Thyroid gland (tissue), 4 donors: ENCODE measurements at regions not wholly inside any gene's neighbourhood (a gene's known extent, or its start where the extent isn't known, plus 50 kb on each side); places are given as distances from the start of the nearest gene placed in this dataset.

Source experiments
- POLR2A ChIP-seq, 2 donors: fragments of 450-650 bp; IDR thresholded peaks; one replicate each; pipeline ENCODE4 v1.6.1; 2017; ENCODE audit warnings: antibody characterized with exemption in 2 of 2, mild to moderate bottlenecking in 2 of 2, moderate library complexity in 1 of 2
- TF ChIP-seq, protein P1 (sequence below), 6 experiments: fragments of 200-600 bp in 3 of 6; fragments of 450-650 bp in 3 of 6; sonication (generic) in 3 of 6; IDR thresholded peaks; one replicate each; pipeline ENCODE4 v1.5.1; 2016 to 2019; ENCODE audit warnings: antibody characterized with exemption in 6 of 6, mild to moderate bottlenecking in 2 of 6, inconsistent platforms in 1 of 6, moderate library complexity in 1 of 6

DNA sequence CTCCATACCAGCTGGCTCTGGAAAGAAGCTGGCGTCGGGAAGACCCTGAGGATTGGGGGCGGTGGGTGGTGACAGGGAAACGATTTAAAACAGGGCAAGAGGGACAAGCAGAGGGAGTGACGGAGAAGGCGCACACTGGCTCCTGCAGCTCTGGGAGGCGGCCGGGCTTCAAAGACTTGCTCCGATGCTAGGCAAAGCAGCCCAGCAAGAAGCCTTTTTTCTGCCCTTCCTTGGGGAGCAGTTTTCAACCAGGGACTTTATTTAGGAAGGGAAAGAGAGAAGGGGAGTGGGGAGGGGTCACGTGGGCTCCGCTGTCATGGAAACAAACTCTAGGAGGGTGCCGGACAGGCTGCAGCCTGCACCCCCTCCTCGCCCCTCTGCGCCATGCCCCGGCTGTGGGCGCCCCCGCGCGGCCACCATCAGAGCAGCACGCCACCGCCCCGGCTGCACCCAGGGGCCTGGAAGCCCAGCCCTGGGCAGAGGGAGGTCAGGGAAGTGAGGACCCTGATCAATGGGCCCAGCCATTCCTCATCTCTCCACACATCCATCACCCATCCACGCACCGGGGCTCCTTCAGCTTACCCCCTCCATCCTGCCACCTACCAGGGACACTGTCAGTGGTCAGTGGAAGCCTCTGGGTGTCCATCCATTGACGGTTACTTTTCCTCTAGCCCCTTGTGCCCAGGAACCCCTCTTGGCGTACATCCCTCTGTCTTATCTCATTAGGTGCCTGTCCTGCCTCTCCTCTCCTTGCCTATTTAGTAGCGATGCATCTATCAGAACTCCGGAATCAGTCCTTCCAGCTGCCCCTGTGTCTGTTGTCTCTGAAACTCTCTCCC is 66.6 kb upstream of the CCDC167 start:
- TF ChIP-seq, protein P1, sequence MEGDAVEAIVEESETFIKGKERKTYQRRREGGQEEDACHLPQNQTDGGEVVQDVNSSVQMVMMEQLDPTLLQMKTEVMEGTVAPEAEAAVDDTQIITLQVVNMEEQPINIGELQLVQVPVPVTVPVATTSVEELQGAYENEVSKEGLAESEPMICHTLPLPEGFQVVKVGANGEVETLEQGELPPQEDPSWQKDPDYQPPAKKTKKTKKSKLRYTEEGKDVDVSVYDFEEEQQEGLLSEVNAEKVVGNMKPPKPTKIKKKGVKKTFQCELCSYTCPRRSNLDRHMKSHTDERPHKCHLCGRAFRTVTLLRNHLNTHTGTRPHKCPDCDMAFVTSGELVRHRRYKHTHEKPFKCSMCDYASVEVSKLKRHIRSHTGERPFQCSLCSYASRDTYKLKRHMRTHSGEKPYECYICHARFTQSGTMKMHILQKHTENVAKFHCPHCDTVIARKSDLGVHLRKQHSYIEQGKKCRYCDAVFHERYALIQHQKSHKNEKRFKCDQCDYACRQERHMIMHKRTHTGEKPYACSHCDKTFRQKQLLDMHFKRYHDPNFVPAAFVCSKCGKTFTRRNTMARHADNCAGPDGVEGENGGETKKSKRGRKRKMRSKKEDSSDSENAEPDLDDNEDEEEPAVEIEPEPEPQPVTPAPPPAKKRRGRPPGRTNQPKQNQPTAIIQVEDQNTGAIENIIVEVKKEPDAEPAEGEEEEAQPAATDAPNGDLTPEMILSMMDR (IDR thresholded peaks at IDR 0.05): peak in 5 of 6 experiments; percentile 49 to 74 (median 55)
- TF ChIP-seq POLR2A (IDR thresholded peaks at IDR 0.05): no peak
